Ramos (cell line): ENCODE measurements at regions not wholly inside any gene's neighbourhood (a gene's known extent, or its start where the extent isn't known, plus 50 kb on each side); places are given as distances from the start of the nearest gene placed in this dataset.
"Not testable (repeated sequence)": the region's sequence is repeated elsewhere in the genome, so short reads cannot be mapped to it uniquely, and the experiment has no call there.

Experiments
- in situ Hi-C: fragments of 300-500 bp; cut with MboI; formaldehyde crosslinking; loops from one replicate; pipeline ENCODE4 v1.14.3; 2022; ENCODE audit warnings: low sequenced_read_pairs; ENCODE audit not compliant: unreplicated experiment

DNA sequence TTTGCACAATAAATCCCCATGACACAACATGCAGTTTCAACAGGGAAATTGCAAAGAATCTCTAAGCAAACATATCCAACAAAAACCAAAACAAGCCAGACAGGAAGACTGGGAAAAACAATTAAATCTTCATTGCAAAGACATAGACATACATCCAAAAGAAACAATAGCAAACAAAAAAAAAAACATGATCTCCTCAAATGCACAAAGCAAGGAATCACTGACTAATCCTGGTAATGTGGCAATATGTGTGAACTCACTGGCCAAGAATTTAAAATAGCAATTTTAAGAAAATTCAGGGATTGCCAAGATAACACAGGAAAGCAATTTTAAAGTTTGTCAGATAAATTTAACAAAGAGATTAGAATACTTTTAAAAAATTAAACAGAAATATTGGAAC is 520.1 kb upstream of the SMC2 start:
- in situ Hi-C loops: no loop called here

DNA sequence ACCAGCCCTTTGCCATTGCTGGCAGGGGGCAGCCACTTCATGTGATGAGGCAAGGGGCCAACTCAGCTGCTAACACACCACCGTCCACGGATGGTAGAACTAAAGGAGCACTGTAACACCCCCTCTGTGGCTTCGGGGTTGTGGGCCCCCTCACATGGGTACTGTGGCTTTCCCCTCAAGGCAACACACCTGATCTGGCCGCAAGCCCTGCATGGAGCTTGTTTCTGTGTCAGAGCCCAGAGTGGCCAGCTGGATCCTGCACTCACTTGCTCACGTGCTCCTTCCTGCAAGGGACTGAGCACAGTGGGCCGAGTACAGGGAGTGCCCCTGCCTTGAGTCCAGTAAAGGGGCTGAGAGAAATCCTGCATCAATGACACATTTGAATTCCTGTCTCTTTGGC is 507.4 kb upstream of the SMC2 start:
- in situ Hi-C loops: no loop called here

DNA sequence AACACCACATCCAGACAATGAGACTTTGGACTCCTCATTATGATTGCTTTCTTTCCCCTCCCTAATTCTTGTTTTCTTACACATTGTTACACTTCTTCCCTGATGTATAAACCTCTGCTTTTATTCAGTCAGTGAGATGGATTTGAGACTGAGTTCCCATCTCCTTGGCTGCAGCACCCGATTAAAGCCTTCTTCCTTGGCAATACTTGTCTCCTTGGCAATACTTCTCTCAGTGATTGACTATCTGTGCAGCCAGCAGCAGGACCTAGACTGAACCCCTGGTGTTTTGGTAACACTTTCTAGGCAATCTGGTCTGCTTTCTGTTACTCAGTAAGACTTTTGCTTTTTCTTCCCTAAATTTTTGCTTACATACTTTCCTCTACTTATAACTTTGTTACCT is 492.8 kb upstream of the SMC2 start:
- in situ Hi-C loops: no loop called here

DNA sequence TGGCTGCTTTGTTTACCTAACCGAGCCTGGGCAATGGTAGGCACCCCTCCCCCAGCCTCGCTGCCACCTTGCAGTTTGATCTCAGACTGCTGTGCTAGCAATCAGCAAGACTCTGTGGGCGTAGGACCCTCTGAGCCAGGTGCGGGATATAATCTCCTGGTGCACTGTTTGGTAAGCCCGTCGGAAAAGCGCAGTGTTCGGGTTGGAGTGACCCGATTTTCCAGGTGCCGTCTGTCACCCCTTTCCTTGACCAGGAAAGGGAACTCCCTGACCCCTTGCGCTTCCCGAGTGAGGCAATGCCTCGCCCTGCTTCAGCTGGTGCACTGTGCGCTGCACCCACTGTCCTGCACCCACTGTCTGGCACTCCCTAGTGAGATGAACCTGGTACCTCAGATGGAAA is 482.2 kb upstream of the SMC2 start:
- in situ Hi-C loops: not testable (repeated sequence)

DNA sequence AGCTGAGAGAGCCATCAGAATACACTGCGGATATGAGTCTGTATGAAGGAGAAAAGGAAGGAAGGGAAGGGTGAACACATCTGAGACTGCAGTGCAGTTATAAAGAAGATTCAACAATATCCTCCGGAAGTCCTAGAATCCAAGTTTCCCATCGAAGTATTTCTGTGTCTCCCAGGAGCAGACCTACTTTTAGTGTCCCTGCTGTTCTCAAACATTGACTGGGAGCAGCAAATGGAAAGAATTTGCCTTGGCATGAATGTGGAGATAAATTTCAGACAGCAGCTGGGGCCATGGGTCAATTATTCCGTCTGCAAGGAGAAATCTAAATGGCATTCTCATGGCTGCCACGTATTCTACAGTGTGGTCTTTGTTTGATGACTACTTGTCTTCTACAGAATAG is 478.1 kb upstream of the SMC2 start:
- in situ Hi-C loops: no loop called here

DNA sequence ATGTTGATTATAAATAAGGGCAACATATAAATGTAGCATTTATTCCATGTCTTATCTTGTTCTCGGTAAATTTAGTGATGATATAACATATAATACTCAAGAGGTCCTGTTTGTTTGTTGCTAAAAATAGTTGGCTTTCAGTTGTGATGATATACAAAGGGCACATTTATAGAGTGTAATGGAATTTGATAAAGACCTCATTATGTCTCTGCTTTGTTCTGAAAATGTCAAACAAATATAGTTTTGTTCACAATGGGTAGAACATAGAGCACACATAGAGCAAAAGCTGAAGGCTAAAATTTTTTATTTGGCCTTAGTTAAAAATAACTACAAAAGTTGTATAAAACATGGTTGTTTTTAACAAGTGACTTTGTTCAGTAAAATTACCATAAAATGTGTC is 477.1 kb upstream of the SMC2 start:
- in situ Hi-C loops: no loop called here

DNA sequence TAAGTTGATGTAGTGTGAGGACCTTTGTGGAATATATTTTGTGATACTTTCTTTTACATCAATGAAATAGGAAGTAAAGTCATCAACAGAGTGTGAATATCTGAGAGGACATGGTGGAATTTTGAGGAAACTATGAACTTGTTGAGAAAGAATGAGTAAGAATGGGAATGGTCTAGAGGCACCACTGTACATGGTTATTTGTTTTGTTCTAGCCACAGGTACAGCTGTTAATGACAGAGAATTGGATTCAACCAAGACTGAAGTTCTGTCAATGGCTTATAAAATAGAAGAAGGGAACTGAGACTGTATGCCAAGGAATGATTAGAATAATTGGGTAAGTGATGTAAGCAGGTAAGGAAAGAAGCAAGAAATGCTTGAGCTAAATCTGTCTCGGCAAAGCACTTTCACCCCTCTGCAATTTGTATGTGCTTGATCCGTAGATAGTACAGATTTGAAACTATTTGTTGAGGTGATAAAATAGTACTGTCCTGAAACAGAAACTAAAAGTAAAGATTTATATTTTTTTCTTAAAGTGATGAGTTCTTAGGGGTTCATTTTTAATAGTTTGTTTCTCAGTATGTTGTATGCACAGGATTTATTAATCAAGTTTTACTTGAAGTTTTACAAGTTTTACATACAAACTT is 468.8 kb upstream of the SMC2 start:
- in situ Hi-C loops: no loop called here

DNA sequence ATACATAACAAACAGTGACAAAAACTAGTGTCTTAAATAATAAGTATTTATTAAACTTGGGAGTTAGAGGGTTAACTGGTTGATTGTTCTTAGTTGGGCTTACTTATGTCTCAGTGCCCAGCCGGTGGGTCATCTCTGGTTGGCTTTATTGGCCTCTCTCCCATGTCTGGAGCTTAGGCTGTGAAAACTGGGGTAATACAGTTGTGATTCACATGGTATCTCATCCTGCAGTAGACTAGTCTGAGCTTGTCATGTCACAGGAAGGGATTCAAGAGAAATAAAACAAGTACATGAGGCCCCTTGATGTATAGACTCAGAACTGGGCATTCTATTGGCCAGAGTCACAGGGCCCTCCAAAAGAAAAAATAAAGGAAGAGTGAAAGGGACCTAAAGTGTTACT is 466.4 kb upstream of the SMC2 start:
- in situ Hi-C loops: no loop called here

DNA sequence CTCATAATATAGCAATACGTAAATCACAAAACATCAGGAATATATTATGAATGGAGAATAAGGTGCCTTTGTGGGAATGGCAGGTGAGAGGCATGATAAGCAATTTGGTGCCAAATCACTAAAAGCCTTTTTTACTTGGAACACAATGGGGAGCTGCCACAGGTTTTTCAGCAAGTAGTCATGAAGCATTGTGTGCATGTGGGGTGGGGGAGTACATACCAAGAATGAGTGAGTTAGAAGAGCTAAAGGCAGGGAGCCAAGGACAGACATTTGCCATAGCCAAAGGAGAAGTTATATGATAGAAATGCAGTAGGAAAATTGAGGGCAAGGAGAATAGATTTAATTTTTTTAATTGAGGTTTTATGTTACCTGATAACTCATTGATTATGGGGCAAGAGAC is 445.0 kb upstream of the SMC2 start:
- in situ Hi-C loops: no loop called here

DNA sequence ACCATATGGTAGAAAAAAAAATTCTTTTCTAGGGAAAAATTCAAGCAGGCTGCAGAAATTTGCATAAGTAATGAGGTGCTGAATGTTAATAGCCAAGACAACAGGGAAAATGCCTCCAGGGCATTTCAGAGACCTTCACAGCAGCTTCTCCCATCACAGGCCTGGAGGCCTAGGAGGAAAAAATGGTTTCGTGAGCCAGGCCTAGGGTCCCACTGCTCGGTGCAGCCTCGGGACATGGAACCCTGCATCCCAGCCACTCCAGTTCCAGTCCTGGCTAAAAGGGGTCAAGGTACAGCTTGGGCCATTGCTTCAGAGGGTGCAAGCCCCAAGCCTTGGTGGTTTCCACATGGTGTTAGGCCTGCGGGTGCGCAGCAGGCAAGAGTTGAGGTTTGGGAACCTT is 436.0 kb upstream of the SMC2 start:
- in situ Hi-C loops: no loop called here

DNA sequence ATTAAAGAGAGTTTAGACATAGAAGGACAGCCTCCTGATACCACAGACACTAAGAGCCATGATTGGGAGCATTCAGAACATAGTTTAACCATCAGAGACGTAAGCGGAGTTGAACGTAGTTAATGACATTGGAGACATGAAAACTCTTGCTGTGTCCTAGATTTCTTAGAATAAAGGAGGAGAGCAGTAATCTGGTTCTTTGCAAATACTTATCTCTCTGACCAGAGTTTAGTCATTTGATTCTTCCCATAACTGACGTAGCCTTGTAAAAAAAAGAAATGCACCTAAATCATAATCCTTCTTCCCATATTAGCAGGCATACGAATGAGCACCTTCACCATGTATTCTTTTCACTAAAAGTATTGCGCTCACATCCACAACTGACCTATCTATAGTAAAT is 433.3 kb upstream of the SMC2 start:
- in situ Hi-C loops: no loop called here

DNA sequence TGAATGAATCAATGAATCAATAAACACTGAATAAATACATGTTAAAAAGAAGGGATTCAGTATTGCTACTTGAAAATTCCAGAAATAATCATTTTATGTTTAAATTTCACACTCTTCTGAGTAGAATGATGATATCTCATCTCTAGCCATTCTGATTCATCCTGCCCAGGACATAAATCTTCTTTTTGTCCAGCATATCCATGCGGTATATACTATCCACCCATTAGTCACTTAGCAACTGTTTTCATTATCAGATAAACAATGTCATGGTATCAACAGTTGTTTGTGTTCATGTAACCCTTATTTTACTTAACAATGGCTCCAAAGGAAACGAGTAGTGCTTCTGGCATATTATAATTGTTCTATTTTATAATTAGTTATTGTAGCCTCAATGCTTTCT is 432.4 kb upstream of the SMC2 start:
- in situ Hi-C loops: no loop called here

DNA sequence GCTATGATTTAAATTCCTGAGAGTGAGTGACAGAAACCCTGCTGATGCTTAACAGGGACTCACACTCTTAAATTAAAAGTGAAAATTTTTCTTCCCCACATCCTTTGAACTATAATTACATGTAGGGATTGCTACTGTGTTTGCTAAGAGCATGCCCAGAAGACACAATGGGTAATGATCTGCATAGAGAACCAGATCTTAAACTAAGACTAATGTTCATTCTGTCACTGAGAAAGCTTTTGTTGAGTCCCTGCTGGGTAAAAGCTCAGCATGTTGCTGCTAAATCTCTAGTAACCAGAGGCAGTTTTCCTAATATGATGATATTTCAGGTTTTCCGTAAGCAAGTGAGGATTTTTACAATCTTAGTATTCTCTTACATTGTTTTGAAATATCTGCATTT is 424.8 kb upstream of the SMC2 start:
- in situ Hi-C loops: no loop called here

DNA sequence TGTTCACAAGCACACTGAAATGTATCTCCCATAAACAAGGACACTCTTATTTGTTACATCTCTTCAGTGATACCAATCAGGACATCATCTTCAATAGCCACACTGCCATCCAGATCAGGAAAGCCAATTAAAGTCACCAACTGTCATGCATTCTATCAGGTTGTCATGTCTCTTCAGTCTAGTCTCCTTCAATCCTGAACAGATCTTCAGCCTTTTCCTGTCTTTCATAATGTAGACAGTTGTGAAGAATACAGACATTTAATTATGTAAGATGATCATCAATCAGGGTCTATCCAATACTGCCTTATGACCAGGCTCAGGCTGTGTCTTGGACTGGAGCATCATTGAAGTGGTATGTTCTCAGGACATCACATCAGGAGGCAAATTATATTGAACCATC is 419.8 kb upstream of the SMC2 start:
- in situ Hi-C loops: no loop called here

DNA sequence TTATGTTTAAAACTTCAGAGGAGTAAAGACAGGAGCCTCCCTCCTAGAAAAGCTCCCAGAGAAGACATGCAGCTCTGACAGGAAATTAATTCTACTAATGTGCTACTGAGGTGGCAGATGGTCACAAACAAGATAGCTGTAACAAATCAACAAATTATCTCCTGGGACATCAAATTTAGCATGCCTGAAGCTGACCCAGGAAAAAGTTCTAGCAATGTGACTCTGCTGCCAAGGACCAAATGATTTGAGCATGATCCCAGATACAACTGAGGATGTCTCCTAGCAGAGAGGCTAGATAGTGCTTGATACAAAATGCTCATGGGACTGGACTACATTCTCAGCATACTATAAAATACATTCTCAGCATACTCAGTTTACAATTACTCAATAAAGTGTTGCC is 413.5 kb upstream of the SMC2 start:
- in situ Hi-C loops: no loop called here

DNA sequence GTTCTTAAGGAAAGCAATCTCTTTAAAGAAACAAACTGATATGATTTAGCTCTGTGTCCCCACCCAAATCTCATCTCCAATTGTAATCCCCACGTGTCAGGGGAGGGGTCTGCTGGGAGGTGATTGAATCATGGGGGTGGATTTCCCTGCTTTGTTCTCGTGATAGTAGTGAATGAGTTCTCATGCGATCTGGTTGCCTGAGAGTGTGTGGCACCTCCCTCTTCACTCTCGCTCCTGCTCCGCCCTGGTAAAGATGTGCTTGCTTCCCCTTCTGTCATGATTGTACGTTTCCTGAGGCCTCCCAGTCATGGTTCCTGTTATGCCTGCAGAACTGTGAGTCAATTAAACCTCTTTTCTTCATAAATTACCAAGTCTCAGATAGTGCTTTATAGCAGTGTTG is 412.7 kb upstream of the SMC2 start:
- in situ Hi-C loops: no loop called here

DNA sequence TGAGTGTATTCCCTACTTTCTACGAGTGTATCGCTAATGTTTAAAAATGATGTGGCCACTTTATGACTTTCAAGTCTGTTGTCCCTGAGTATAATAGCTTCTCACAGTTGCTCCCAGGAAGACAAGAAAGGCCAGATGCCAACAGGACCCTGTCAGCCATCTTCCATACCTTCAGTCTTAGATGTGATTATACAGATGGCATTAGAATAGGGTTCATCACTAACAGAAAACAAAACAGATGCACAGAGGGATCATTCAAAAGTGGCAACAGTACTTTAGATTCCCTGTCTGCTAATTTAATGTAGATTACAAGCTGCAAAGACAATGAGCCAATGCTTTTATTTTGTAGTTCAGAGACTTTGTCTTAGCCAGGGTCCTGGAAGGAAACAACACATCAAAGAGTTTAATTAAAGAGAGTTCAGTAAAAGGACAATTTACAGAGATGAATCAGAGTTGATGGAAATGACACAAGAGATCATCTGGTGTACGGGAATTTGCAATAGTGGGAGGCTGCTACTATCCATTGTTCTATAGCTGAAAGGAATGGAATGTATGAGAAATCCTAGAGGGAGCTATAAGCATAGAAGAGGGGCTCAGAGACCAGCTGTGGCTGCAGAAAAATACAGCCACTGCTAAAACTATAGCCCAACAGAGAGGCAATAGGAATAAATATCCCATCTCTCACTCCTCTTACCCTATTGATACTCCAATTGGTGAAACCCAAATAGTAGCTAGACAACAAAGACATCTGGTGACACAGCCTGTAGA is 393.7 kb upstream of the SMC2 start:
- in situ Hi-C loops: no loop called here

DNA sequence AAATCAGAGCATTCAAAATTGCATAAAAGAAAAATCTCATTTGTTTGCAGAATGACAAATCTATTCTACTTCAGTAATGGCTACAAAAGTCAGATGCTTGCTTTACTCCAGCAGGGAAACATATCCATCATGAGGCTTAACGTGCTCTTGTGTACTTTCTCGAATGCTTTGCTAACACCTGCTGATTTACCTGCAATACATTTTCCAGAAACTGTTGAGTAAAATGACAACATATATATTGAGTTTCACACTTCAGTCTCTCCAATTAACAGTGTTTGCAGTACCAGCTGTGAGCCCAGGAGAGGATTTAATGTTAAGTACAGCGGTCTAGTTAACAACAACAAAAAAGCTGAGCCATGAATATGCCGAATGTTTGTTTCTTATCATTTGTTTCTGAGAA is 391.5 kb upstream of the SMC2 start:
- in situ Hi-C loops: no loop called here

DNA sequence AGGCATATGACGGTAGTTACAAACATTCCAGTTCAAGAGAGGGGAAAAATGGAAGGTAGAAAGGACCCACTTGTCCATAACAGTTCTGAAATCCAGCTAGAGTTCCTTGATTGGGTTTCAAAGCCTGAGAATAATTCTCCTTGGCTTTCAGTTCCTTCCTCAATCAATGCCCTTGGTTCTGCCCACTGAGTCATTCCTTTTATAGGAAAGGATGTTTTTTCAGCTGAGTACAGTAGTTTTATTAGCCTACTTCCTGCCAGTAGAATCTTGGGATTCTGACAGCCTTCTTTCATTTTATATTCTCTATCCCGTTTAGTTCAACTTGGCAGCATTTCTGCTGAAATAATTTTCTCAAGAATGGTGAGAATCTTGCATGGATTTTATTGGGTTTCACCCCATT is 386.9 kb upstream of the SMC2 start:
- in situ Hi-C loops: no loop called here

DNA sequence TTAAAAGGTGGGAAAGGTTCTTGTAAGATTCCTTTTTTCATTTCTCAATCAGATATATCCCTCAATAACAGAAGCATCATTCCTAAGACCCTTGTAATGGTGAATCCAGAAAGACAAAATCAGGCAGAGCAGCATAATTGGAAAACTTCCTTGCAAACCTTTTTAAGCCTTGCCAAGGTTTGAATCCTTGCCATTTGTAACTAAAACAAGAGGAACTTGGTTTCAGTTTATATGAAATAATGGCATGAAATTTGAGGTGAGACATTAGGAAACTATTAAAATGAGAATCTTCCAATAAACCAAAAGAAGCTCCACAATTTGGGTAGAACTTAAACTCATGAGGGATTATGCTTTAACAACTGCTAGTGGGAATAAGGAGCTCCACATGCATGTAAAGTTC is 384.7 kb upstream of the SMC2 start:
- in situ Hi-C loops: no loop called here

DNA sequence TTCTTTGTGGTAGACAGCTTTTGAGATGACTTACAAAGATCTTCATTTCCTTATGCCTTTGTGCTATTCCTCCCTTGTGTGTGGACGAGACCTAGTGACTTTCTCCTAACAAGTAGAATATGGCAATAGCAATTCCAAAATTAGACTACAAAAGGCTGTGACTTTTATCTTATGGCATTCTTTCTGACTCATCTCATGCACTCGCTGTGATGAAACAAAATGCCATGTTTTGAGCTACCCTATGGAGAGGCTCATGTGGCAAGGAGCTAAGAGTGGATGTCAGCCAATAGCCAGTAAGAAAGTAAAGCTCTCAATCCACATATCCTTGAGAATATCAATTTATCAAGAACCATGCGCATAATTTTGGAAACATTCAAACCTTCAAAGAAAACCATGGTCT is 380.5 kb upstream of the SMC2 start:
- in situ Hi-C loops: no loop called here

DNA sequence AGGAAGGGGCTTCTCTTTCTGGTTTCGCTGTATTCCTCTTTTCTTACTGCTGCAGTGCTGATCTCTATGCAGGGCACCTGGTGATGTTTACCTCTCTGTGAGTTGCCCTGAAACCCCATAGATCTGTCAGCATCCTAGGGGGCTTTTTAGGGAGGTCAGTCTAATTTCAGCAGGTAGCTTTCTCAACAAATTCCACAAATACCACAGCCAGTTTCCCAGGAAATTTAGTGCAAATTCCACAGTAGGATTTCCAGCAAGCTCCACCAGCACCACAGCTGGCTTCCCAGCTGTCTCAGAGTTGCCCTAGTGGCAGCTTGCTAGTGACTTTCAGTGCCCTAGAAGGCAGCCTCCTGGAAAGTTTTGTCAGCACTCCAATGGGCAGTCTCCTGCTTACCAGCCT is 379.1 kb upstream of the SMC2 start:
- in situ Hi-C loops: no loop called here
